GM21367 (cell line): ENCODE measurements at regions not wholly inside any gene's neighbourhood (a gene's known extent, or its start where the extent isn't known, plus 50 kb on each side); places are given as distances from the start of the nearest gene placed in this dataset.

ENCODE experiments used
- ATAC-seq: cut with Tn5 transposase; IDR thresholded peaks from one replicate; pipeline ENCODE4 v1.9.1; 2021; ENCODE audit not compliant: unreplicated experiment

- ATAC-seq = no peak
Measured at GRCh38 chr12:13451776-13452175, 255.2 kb downstream of the EMP1 start.

DNA sequence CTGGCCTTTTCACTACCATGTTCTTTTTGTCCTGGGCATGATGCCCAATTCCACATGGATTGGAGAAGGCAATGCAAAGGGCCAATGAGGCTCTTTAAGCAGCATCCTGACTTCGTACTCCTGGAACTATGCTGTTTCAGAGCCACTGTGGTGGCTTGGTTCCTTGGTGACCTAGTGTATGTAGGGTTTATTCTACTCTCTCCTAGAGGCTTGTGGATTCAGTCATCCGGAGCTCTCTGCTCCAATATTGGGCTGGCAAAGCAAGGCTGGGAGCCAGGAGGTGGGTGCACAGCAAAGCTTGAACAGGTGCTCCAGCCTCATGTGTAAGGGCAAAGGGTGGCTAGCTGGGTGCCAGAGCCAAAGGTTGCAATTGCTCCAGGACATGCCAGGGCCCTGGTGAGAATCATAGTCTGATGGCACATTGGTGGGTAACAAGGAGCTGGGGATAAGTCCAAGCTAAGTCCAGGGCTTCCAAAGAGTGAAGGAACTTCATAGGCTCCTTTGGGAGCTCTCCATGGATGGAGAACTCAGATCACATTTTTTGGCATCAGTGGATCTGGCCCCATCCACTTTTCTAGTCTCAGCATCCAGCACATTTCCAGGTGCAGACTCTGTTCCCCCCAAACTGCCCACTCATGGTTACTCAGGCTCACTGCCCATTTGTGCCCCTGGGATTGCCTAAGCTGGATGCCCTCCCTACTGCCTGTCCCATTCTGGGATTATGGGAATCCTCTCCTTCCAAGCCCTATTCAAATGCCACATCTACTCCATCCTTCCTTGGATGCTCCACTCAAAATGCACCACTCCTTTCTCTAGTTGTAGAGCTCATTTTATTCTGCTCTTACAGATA lies 253.9 kb downstream of the EMP1 start:
- no peak for ATAC-seq

DNA sequence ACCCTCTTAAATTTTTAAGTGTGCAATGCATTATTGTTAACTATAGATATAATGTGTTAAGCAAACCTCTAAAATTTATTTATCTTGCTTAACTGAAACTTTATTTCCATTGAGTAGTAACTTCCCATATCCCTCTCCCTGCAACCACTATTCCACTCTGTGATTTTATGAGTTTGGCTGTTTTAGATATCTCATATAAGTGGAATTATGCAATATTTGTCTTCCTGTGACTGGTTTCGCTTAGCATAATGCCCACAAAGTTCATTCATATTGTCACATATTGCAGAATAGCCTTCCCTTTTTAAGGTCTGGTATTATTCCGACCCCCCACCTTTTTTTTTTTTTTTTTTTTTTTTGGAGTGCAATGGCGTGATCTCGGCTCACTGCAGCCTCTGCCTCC lies 247.6 kb downstream of the EMP1 start:
- ATAC-seq = no peak

- no peak for ATAC-seq
Measured at GRCh38 chr12:13443498-13443897, 247.0 kb downstream of the EMP1 start.

DNA sequence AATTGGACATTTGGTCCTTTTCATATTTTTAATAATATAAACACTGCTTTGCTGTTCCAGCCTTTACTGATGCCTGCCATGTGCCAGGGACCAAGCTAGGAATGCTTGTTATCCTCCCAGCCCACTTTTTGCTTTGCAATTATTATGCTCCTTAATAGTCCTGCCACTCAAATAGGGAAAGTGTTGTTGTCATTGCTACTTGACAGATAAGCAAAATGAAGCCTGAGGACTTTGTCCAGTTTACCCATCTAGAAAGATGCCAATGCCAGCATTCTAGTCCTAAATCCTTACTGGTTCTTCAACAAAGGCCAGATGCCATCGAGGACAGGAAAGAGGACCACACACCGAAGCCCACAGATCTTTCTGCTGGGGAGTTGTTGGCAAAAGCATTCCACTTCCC lies 246.5 kb downstream of the EMP1 start:
- ATAC-seq = no peak

DNA sequence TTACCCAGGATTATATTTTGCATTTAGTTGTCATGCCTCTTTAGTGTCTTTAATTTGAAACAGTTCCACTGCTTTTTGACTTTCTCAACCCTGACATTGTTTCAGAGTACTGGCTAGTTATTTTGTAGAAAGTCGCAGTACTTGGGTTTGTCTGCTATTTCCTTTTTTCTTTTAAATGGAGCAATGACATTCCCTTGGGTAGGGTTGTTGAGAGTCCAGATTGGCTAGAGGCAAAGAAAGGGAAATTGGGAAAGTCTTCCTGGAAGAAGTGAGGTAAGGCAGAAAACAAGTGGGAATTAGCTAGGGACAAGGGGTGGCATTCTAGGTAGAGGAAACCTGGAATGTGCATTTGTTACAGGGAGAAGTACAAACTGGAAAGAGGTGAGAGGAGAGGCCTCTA lies 245.9 kb downstream of the EMP1 start:
- no peak for ATAC-seq

- ATAC-seq = no peak
Measured at GRCh38 chr12:13440844-13441243, 244.3 kb downstream of the EMP1 start.

GRCh38 chr12:13437541-13437940 lies 241.0 kb downstream of the EMP1 start:
- ATAC-seq = no peak

DNA sequence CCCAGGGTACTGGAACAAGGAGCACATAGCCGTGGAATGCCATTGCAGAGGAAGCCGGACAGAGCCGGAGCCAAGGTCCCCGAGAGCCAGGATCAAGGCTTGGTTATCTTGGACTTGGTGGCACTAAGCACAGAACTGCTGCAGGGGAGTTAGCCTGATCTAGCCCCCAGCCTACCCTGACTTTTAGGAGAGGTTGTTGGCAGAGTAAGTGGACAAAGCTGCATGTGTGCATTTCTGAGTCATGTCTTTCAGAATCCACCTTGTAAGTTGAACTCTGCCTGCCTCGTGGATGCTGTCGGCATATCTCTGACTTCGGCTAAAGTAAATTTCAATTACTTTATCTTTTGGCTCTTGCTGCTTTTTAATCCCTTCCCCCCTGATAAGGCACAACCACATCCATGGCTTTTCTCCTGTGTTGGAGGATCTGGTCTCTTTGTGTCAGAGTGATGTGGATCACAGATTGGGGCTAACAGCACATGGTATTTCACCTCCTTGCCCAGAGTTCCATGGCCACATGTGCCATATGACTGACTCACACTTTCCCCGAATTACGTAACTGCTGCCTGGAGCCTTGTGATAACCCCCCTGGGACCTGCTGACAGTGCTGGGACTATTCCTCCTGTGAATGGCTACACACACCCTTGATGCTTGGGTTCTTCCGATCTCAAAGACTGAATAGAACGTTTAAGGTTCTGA lies 240.3 kb downstream of the EMP1 start:
- ATAC-seq = no peak

- ATAC-seq = no peak
Measured at GRCh38 chr12:13436182-13436581, 239.7 kb downstream of the EMP1 start.

DNA sequence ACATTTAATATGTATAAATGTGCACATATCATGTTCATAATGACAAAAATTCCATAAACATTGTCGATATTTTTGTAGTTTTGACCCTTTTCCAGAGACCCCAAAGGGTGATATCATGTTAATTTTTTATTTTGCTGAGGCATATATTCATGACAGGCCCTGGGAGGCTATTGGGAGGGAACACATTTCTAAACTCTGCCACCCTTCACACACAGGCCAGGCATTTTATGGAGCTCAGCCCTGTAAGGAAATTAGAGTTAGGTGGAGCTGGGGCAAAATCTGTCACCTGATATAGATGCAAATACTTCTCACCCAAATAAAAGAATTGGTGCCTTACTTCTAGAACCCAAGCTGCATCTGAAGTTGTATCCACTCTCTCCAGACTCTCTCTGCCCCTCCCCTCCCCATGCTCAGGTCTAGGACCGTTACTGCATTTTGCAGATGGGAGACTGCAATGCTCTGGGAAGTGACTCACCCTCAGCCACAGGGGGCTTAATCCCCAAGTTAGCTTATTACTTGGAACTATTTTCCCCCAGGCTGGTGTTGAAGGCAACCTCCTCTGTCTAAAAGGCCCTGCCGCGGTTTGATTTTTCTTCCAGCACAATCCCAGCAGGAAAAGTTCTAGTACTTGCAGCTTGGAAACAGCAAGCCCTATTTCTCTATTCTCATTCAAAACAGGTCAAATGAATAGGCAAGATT lies 238.9 kb downstream of the EMP1 start:
- no peak for ATAC-seq

- no peak for ATAC-seq
Measured at GRCh38 chr12:13433768-13434167, 237.2 kb downstream of the EMP1 start.

DNA sequence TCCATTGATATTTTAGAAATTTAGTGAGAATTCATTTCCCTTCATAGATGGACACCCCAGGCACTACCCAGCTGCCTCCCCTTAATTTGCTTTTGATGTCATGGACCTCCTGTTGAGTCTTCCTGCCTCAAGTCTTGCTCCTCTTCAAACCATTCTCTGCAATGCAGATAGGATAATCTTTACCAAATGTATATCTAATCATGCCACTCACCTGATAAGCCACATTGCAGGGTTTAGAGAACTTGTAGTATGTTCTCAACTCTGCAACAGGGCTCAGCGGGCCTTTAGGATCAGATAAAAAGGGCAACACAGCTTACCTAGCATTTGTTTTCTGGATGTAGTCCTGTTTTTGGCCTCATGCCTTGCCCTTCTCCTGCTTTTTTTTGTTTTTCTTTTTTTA lies 234.5 kb downstream of the EMP1 start:
- no peak for ATAC-seq

DNA sequence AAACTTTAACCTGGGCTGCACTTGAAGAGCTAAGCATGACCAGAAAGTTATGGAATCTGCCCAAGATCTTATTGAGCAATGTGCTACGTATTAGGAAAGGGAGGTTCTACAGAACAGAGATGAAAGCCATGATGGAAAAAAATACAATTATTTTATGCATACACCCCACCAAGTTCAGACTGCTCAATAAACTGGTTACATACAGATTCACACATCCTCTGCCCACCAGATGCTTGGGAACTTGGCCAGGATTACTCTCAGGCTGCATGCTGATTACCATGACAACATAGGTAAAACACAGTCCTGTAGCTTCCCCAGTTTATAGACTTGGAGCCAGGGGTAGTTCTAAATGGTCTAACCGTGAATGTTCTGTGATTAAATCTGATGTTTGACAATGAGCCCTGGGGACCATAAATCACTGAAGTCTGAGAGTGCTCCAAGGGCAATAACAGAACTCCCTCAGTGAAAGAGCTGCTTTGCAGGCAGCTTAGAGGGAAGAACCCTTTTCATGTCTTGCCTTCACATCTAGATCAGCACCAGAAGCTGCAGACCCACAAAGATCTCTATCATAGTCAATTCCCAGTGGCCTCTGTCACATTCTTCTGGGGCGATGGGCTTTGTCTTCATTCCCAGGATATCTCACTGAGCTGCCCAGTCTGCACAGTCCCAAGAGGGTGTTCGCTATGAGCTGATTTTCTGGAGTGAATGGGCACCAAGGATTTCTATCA lies 232.2 kb downstream of the EMP1 start:
- no peak for ATAC-seq

DNA sequence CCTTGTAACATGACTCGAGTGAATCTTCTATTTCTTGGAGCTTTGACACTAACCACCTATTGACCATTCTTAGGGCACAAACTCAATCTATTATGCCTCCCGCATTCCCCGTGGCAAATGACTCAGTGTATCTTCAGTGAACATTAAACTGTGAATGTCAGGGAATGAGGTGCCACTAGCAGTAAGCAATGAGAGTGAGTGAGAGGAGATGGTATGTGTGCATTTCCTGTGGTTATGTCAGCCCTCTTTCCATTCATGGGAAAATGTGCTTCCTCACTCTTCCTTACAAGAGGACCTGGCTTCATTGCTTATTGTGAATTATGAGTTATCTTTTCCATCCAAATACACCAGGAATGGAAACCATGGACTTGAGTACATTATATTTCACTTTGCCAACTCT lies 229.2 kb downstream of the EMP1 start:
- ATAC-seq = no peak

DNA sequence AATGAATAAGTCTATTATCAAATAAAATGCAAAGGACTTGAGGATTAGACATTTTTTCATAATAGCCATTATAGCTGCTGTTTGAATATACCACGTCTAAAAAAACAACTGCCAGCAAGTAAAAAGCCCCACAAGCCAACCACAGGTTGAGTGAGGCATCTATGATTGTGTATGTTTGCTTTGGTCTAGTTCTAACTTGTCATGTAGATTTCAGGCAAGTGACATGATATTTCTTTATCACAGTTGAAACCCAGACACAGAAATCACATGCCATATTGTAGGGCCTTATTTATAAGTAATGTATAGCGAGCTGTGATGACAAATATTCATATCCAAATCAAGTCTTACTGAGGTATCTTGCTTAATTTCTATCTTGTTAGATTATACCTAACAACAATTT lies 225.8 kb downstream of the EMP1 start:
- no peak for ATAC-seq

DNA sequence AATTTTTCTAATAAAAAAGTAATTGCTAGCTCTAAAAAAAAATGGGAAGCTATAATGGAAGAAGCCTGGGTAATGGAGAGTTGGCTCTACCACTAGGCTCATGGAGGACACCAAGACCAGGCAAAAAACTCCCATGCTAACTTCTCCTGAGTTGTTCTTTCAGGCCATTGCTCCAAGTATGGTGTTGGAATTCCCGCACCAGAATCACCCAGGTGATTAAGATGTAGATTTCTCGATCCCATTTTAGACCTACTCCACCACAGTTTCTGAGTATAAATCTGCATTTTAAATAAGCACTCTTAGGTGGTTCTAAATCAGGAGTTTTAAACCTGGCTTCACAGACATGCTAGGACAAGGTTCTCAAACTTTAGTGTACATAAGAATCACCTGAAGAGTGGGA lies 221.0 kb downstream of the EMP1 start:
- ATAC-seq = no peak

- no peak for ATAC-seq
Measured at GRCh38 chr12:13411287-13411686, 214.8 kb downstream of the EMP1 start.

- ATAC-seq = no peak
Measured at GRCh38 chr12:13405961-13406703, 209.6 kb downstream of the EMP1 start.

- no peak for ATAC-seq
Measured at GRCh38 chr12:13404631-13405473, 208.3 kb downstream of the EMP1 start.
